ENCODE measurements at regions not wholly inside any gene's neighbourhood (a gene's known extent, or its start where the extent isn't known, plus 50 kb on each side); places are given as distances from the start of the nearest gene placed in this dataset.
A peak's percentile ranks its signal among the peaks of the same experiment; 100 is the strongest.

GRCh38 chr7:131012477-131013031, 278.5 kb upstream of the KLF14 start:
- intact Hi-C loops (cut with DNase I), result no loop called here
- DNase-seq, result no peak
- peak; percentile 24 for ATAC-seq (ENCODE audit: poor library complexity)

- DNase-seq, result no peak
- intact Hi-C loops (cut with DNase I), result no loop called here
- ATAC-seq (ENCODE audit: poor library complexity), result no peak
Observed at GRCh38 chr7:131013716-131014115, 279.7 kb upstream of the KLF14 start.

GRCh38 chr7:131014906-131015656, 281.1 kb upstream of the KLF14 start:
- no peak for ATAC-seq (ENCODE audit: poor library complexity)
- intact Hi-C loops (cut with DNase I), result no loop called here
- no peak for DNase-seq

- ATAC-seq (ENCODE audit: poor library complexity), result no peak
- intact Hi-C loops (cut with DNase I), result no loop called here
- DNase-seq, result no peak
Observed at GRCh38 chr7:131015657-131015958, 281.6 kb upstream of the KLF14 start.

GRCh38 chr7:131016230-131016629, 282.2 kb upstream of the KLF14 start:
- ATAC-seq (ENCODE audit: poor library complexity), result no peak
- intact Hi-C loops (cut with DNase I), result no loop called here
- no peak for DNase-seq

GRCh38 chr7:131019351-131019750, 285.3 kb upstream of the KLF14 start:
- DNase-seq, result no peak
- ATAC-seq (ENCODE audit: poor library complexity), result no peak
- intact Hi-C loops (cut with DNase I), result no loop called here

GRCh38 chr7:131020759-131021261, 286.8 kb upstream of the KLF14 start:
- DNase-seq, result no peak
- no peak for ATAC-seq (ENCODE audit: poor library complexity)
- intact Hi-C loops (cut with DNase I), result no loop called here

GRCh38 chr7:131021460-131021859, 287.5 kb upstream of the KLF14 start:
- no peak for ATAC-seq (ENCODE audit: poor library complexity)
- no peak for DNase-seq

GRCh38 chr7:131021902-131022301, 287.9 kb upstream of the KLF14 start:
- no peak for DNase-seq
- no peak for ATAC-seq (ENCODE audit: poor library complexity)

More at GRCh38 chr7:131021460-131021859, 287.5 kb upstream of the KLF14 start:
- intact Hi-C loops (cut with DNase I), result no loop called here

GRCh38 chr7:131026297-131027000, 292.4 kb upstream of the KLF14 start:
- intact Hi-C loops (cut with DNase I), result no loop called here
- no peak for ATAC-seq (ENCODE audit: poor library complexity)
- no peak for DNase-seq

More at GRCh38 chr7:131021902-131022301, 287.9 kb upstream of the KLF14 start:
- intact Hi-C loops (cut with DNase I), result no loop called here

GRCh38 chr7:131027287-131027773, 293.3 kb upstream of the KLF14 start:
- ATAC-seq (ENCODE audit: poor library complexity) (peak; percentile 69), DNase-seq (peak; percentile 68)
- intact Hi-C loops (cut with DNase I), result no loop called here

GRCh38 chr7:131028295-131028694, 294.3 kb upstream of the KLF14 start:
- DNase-seq (no peak), ATAC-seq (ENCODE audit: poor library complexity) (no peak)

GRCh38 chr7:131029002-131029401, 295.0 kb upstream of the KLF14 start:
- DNase-seq (no peak), ATAC-seq (ENCODE audit: poor library complexity) (no peak)
- intact Hi-C loops (cut with DNase I), result no loop called here

More at GRCh38 chr7:131028295-131028694, 294.3 kb upstream of the KLF14 start:
- intact Hi-C loops (cut with DNase I), result no loop called here

- intact Hi-C loops (cut with DNase I), result no loop called here
- no peak for ATAC-seq (ENCODE audit: poor library complexity)
- no peak for DNase-seq
Observed at GRCh38 chr7:131031099-131031868, 296.4 kb upstream of the MKLN1 start.

- DNase-seq (no peak), ATAC-seq (ENCODE audit: poor library complexity) (no peak)
- intact Hi-C loops (cut with DNase I), result no loop called here
Observed at GRCh38 chr7:131032786-131033185, 294.9 kb upstream of the MKLN1 start.

- DNase-seq (no peak), ATAC-seq (ENCODE audit: poor library complexity) (peak; percentile 63)
- intact Hi-C loops (cut with DNase I), result no loop called here
Observed at GRCh38 chr7:131034166-131034881, 293.4 kb upstream of the MKLN1 start.

- ATAC-seq (ENCODE audit: poor library complexity) (no peak), DNase-seq (no peak)
- intact Hi-C loops (cut with DNase I), result loop anchor here (5.0 kb wide), 1 partner anchor 138 kb away; no protein-coding TSS in a partner anchor
Observed at GRCh38 chr7:131035088-131035770, 292.4 kb upstream of the MKLN1 start.

GRCh38 chr7:131038153-131038552, 289.5 kb upstream of the MKLN1 start:
- DNase-seq (no peak), ATAC-seq (ENCODE audit: poor library complexity) (no peak)
- intact Hi-C loops (cut with DNase I), result loop anchor here (5.0 kb wide), 1 partner anchor 141 kb away; no protein-coding TSS in a partner anchor
